ENCODE measurements at regions not wholly inside any gene's neighbourhood (a gene's known extent, or its start where the extent isn't known, plus 50 kb on each side); places are given as distances from the start of the nearest gene placed in this dataset.
"Not testable (repeated sequence)": the region's sequence is repeated elsewhere in the genome, so short reads cannot be mapped to it uniquely, and the experiment has no call there.

GRCh38 chr5:1635477-1635876 lies 111.7 kb upstream of the LPCAT1 start:
- DNase-seq (ENCODE audit: low read depth): not testable (repeated sequence)

DNA sequence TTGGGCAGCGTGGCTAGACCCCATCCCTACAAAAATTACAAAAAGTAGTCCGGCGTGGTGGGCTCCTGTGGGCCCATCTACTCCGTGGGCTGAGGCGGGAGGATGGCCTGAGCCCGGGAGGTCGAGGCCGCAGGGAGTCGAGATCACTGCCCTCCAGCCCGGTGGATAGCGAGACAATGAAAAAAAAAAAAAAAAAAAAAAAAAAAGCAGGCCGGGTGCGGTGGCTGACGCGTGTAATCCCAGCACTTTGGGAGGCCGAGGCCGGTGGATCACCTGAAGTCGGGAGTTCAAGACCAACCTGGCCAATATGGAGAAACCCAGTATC lies 110.5 kb upstream of the LPCAT1 start:
- no peak for DNase-seq (ENCODE audit: low read depth)

DNA sequence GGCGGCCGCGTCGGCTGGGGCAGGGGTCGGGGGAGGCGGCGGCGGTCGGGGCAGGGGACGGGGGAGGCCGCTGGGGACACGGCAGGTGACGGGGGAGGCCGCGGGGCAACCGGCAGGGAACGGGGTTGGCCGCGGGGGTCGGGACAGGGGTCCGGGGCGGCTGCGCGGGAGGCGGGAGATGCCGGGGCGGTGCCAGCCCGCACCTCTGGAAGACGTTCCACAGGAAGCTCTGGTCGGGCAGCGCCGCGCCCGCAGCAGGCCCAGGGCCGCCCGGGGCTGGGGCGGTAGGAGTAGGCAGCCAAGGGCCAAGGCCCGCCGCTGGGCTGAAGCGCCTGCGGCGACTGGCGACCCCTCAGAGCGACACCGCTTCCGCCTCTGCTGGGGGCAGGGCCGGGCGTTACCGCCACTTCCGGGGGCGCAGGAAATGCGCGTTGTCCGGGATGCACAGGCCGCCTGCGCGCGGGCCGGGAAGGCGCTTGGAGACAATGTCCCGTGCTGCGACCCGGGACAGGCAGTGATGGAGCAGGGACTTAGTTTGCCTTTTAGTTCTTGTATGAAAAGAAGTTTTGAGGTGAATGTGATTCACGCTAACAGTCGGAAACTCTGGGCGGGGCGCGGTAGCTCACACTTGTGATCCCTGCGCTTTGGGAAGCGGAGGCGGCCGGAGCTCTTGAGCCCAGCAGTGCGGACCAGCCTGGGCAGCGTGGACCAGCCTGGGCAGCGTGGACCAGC lies 110.0 kb upstream of the LPCAT1 start:
- peak; percentile 57 for DNase-seq (ENCODE audit: low read depth)

- DNase-seq (ENCODE audit: low read depth): not testable (repeated sequence)
These were observed 107.2 kb upstream of the LPCAT1 start for GRCh38 chr5:1631004-1631403.

DNA sequence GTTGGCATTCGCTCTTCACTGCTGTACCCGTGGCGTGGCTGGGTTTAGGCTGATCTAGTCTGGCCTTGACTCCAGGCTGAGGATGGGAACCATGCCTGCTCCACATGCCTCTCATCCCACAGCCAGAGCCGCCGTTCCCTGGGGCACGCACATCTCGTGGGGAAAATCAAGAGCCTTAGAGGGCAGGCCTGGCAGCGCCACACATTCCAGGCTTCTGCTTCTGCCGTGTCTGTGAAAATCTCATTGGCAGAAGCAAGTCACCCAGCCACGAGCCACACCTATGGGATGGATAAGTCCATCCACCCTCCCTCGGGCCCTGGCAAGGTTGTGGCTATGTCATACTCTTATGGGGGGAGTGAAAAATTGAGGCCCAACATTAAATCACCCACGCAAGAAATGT lies 102.6 kb upstream of the LPCAT1 start:
- not testable (repeated sequence) for DNase-seq (ENCODE audit: low read depth)

DNA sequence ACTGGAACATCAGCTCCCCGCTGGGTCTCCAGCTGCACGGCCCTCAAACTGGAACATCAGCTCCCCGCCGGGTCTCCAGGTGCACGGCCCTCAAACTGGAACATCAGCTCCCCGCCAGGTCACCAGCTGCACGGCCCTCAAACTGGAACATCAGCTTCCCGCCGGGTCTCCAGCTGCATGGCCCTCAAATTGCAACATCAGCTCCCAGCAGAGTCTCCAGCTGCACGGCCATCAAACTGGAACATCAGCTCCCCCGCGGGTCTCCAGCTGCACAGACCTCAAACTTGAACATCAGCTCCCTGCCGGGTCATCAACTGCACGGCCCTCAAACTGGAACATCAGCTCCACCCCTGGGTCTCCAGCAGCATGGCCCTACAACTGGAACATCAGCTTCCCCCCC lies 95.8 kb upstream of the LPCAT1 start:
- DNase-seq (ENCODE audit: low read depth): not testable (repeated sequence)

DNA sequence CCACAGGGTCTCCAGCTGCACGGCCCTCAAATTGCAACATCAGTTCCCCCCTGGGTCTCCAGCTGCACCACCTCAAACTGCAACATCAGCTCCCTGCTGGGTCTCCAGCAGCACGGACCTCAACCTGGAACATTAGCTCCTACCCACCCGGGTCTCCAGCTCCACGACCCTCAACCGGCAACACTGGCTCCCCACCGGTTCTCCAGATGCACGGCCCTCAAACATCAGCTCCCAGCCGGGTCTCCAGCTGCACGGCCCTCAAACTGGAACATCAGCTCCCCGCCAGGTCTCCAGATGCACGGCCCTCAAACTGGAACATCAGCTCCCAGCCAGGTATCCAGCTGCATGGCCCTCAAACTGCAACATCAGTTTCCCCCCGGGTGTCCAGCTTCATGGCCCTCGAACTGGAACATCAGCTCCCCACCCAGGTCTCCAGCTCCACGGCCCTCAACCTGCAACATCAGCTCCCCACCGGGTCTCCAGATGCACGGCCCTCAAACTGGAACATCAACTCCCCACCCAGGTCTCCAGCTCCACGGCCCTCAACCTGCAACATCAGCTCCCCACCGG lies 94.6 kb upstream of the LPCAT1 start:
- not testable (repeated sequence) for DNase-seq (ENCODE audit: low read depth)

- DNase-seq (ENCODE audit: low read depth): not testable (repeated sequence)
These were observed 93.5 kb upstream of the LPCAT1 start for GRCh38 chr5:1617236-1617755.

DNA sequence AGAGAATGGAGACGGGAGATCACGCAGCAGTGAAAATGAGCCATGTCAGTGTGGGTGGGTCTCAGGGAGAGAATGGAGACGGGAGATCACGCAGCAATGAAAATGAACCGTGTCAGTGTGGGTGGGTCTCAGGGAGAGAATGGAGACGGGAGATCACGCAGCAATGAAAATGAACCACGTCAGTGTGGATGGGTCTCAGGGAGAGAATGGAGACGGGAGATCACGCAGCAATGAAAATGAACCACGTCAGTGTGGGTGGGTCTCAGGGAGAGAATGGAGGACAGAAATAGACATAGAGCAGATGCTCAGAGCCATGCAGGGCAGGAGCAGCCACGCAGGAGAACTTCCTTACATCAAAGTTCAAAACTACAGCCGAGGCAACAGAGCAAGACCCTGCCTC lies 89.8 kb upstream of the LPCAT1 start:
- DNase-seq (ENCODE audit: low read depth): not testable (repeated sequence)

- not testable (repeated sequence) for DNase-seq (ENCODE audit: low read depth)
These were observed 86.8 kb upstream of the LPCAT1 start for GRCh38 chr5:1610526-1610925.

DNA sequence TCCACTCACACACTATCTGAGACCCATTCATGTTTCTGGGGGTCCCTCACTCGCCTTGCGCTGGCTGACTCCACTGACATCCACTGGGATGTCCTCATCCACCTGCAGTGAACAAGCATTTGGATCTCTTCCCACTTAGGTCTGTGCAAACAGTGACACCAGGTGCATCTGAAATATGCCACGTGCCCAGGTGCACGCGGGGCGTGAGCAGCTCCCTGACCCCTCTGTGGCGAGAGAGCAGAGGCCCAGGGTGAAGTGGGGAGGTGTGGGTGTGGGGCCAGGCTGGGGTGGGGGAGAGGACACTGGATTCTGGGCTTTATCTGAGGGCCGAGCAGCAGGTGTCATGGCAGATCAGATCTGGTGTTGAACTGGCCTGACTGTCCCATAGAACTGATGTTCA lies 85.4 kb upstream of the LPCAT1 start:
- DNase-seq (ENCODE audit: low read depth): not testable (repeated sequence)

- not testable (repeated sequence) for DNase-seq (ENCODE audit: low read depth)
These were observed 84.6 kb upstream of the LPCAT1 start for GRCh38 chr5:1608336-1608735.

DNA sequence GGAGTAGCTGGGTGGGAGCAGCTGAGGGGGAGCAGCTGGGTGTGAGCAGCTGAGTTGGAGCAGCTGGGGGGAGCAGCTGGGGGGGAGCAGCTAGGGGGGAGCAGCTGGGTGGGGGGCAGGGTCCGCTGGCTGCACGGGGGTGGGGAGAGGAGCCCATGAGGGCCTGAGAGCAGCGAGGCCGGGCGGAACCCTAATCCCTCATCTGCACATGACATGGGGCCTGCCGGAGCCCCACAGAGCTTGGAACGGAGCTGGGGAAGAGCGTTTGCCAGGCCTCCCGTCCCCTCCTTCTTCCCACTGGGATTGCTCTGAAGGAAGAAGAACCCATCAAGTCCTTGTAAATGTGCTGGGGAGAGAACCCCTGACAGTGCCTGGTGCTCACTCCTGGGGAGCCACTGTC lies 83.2 kb upstream of the LPCAT1 start:
- not testable (repeated sequence) for DNase-seq (ENCODE audit: low read depth)

DNA sequence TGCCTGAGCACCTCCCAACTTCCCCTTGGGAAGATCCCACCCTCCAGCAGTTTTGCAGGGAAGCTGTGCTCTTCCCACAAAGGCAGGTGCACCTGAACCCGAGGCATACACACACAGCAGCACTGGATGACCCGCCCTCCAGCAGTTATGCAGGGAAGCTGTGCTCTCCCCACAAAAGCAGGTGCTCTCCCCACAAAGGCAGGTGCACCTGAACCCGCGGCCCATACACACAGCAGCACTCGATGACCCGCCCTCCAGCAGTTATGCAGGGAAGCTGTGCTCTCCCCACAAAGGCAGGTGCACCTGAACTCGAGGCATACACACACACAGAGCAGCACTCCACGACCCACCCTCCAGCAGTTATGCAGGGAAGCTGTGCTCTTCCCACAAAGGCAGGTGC lies 80.2 kb upstream of the LPCAT1 start:
- DNase-seq (ENCODE audit: low read depth): not testable (repeated sequence)

- DNase-seq (ENCODE audit: low read depth): not testable (repeated sequence)
These were observed 77.8 kb upstream of the LPCAT1 start for GRCh38 chr5:1601565-1601964.

DNA sequence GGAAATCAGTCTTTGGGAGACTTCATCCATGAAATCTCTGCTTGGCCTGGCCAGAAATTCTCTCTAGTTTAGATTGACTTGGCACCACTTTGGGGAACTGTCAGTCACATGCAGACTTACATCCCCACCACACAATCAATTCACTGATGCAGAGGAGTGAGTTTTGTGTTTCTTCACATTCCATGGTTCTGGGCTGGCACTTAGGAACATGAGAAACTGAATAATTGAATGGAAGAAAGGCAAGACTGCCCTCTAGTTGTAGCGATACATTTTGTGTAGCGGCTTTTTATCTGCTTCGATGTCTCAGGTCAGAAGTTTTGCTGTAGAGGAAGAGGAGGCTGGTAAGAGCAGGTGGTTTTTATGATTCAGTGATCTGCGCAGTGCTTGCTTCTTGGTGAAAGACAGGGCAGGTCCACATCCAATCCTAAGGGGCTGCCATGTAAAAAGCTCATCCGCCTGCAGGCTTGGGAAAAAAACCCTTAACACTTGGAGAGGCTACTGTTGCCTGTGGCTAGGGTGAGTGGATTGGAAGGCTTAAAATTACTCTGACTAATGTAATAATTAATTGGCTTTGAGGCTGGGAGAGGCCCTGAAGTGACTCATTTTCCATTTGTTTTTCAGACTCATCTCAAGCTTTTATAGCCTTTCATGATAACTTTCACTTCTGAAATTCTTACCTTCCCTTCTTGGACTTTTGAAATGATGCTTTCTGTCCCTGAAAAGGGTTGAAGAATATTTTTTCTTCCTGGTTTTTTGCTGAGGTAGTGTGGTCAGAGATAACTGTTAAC lies 75.4 kb upstream of the LPCAT1 start:
- DNase-seq (ENCODE audit: low read depth): not testable (repeated sequence)

- DNase-seq (ENCODE audit: low read depth): not testable (repeated sequence)
These were observed 73.3 kb upstream of the LPCAT1 start for GRCh38 chr5:1597093-1597473.

DNA sequence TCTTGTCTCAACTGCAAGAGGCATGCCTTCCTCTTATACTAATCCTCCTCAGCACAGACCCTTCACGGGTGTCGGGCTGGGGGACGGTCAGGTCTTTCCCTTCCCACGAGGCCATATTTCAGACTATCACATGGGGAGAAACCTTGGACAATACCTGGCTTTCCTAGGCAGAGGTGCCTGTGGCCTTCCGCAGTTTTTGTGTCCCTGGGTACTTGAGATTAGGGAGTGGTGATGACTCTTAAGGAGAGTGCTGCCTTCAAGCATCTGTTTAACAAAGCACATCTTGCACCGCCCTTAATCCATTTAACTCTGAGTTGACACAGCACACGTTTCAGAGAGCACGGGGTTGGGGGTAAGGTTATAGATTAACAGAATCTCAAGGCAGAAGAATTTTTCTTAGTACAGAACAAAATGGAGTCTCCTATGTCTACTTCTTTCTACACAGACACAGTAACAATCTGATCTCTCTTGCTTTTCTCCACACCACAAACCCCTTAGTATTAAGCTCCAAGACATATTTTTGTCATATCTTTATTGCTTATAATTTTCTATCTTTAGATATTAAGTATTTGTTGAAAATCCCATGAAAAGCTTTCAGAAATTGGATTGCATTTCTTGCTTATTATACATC lies 72.8 kb upstream of the LPCAT1 start:
- DNase-seq (ENCODE audit: low read depth): not testable (repeated sequence)

- DNase-seq (ENCODE audit: low read depth): peak; percentile 66
These were observed 70.8 kb upstream of the LPCAT1 start for GRCh38 chr5:1594357-1595106.

DNA sequence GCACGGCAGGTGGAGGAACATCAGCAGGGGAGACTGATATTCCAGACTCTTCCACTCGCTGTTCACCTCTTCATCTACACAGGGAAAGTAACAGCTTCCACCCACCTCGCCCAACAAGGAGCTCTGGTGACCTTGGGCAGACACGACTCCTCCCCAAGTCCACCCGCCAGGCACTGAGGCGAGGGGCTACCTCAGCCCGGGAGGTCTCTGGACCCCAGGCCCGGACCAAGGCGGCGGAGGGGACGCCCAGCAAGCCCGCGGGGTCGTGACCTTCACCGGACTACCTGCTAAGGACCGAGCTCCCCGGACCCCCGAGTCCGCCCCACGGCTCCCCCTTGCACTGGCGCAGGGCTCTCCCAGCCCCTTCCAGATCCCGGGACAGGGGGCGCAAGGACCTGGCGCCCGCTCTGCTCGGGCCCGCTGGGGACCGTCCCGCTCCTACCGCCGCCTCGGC lies 70.2 kb upstream of the LPCAT1 start:
- DNase-seq (ENCODE audit: low read depth): no peak

GRCh38 chr5:1588071-1588694 lies 64.4 kb upstream of the LPCAT1 start:
- not testable (repeated sequence) for DNase-seq (ENCODE audit: low read depth)
